ENCODE measurements at regions not wholly inside any gene's neighbourhood (a gene's known extent, or its start where the extent isn't known, plus 50 kb on each side); places are given as distances from the start of the nearest gene placed in this dataset.

- no peak overlapping the region for H3K4me3 ChIP-seq (ENCODE audit: low read length)
- H3K27me3 ChIP-seq (ENCODE audit: control insufficient read depth, insufficient read depth): no peaks in the 10 kb centered on the region
- H3K9me3 ChIP-seq (ENCODE audit: control insufficient read depth, low read length): no peaks in the 10 kb centered on the region
- H3K4me1 ChIP-seq (ENCODE audit: control insufficient read depth, insufficient read depth, low read length): no peaks in the 10 kb centered on the region
- intact Hi-C loops (cut with DNase I): no loop called here
- H3K27ac ChIP-seq (ENCODE audit: low read length): no peak overlapping the region
- ATAC-seq (no peak), DNase-seq (no peak)
- WGBS: 38% methylated on average over 2 of the region's 2 CpGs
Observed at GRCh38 chr16:76204249-76204648, 73.0 kb upstream of the CNTNAP4 start.

- no peak for DNase-seq
- intact Hi-C loops (cut with DNase I): no loop called here
- Histone ChIP-seq H3K4me3 (ENCODE audit: low read length) (no peak overlapping the region), H3K27ac (ENCODE audit: low read length) (no peak overlapping the region), H3K4me1 (ENCODE audit: control insufficient read depth, insufficient read depth, low read length) (no peaks in the 10 kb centered on the region), H3K9me3 (ENCODE audit: control insufficient read depth, low read length) (no peaks in the 10 kb centered on the region), H3K27me3 (ENCODE audit: control insufficient read depth, insufficient read depth) (no peaks in the 10 kb centered on the region)
- no peak for ATAC-seq
- 43% methylated on average over 3 of the region's 3 CpGs for WGBS
Observed at GRCh38 chr16:76207270-76207669, 69.9 kb upstream of the CNTNAP4 start.

GRCh38 chr16:76210157-76210556, 67.0 kb upstream of the CNTNAP4 start:
- ATAC-seq: no peak
- WGBS: 63% methylated on average over 5 of the region's 5 CpGs
- intact Hi-C loops (cut with DNase I): no loop called here

GRCh38 chr16:76213860-76214259, 63.3 kb upstream of the CNTNAP4 start:
- no peaks in the 10 kb centered on the region for H3K4me1 ChIP-seq (ENCODE audit: control insufficient read depth, insufficient read depth, low read length)
- no peak overlapping the region for H3K27ac ChIP-seq (ENCODE audit: low read length)
- no peaks in the 10 kb centered on the region for H3K27me3 ChIP-seq (ENCODE audit: control insufficient read depth, insufficient read depth)
- intact Hi-C loops (cut with DNase I): no loop called here
- no peak overlapping the region for H3K4me3 ChIP-seq (ENCODE audit: low read length)
- no peak for ATAC-seq
- no peak for DNase-seq
- no peaks in the 10 kb centered on the region for H3K9me3 ChIP-seq (ENCODE audit: control insufficient read depth, low read length)

More at GRCh38 chr16:76210157-76210556, 67.0 kb upstream of the CNTNAP4 start:
- no peak for DNase-seq
- no peak overlapping the region for H3K27ac ChIP-seq (ENCODE audit: low read length)
- H3K9me3 ChIP-seq (ENCODE audit: control insufficient read depth, low read length): no peaks in the 10 kb centered on the region
- no peak overlapping the region for H3K4me3 ChIP-seq (ENCODE audit: low read length)
- H3K4me1 ChIP-seq (ENCODE audit: control insufficient read depth, insufficient read depth, low read length): no peaks in the 10 kb centered on the region
- no peaks in the 10 kb centered on the region for H3K27me3 ChIP-seq (ENCODE audit: control insufficient read depth, insufficient read depth)

GRCh38 chr16:76214856-76215255, 62.3 kb upstream of the CNTNAP4 start:
- intact Hi-C loops (cut with DNase I): no loop called here
- Histone ChIP-seq H3K27me3 (ENCODE audit: control insufficient read depth, insufficient read depth) (no peaks in the 10 kb centered on the region), H3K9me3 (ENCODE audit: control insufficient read depth, low read length) (no peaks in the 10 kb centered on the region), H3K4me3 (ENCODE audit: low read length) (no peak overlapping the region), H3K4me1 (ENCODE audit: control insufficient read depth, insufficient read depth, low read length) (no peaks in the 10 kb centered on the region), H3K27ac (ENCODE audit: low read length) (no peak overlapping the region)
- no peak for DNase-seq
- WGBS: 31% methylated on average over 1 of the region's 1 CpG
- ATAC-seq: no peak

- no peaks in the 10 kb centered on the region for H3K4me1 ChIP-seq (ENCODE audit: control insufficient read depth, insufficient read depth, low read length)
- WGBS: 11% methylated on average over 3 of the region's 3 CpGs
Observed at GRCh38 chr16:76222087-76222486, 55.1 kb upstream of the CNTNAP4 start.

GRCh38 chr16:76222853-76223252, 54.3 kb upstream of the CNTNAP4 start:
- Histone ChIP-seq H3K4me3 (ENCODE audit: low read length) (no peak overlapping the region), H3K9me3 (ENCODE audit: control insufficient read depth, low read length) (no peaks in the 10 kb centered on the region), H3K4me1 (ENCODE audit: control insufficient read depth, insufficient read depth, low read length) (no peaks in the 10 kb centered on the region), H3K27ac (ENCODE audit: low read length) (no peak overlapping the region), H3K27me3 (ENCODE audit: control insufficient read depth, insufficient read depth) (no peaks in the 10 kb centered on the region)
- intact Hi-C loops (cut with DNase I): no loop called here
- ATAC-seq: no peak
- WGBS: 11% methylated on average over 2 of the region's 2 CpGs
- no peak for DNase-seq

More at GRCh38 chr16:76222087-76222486, 55.1 kb upstream of the CNTNAP4 start:
- Histone ChIP-seq H3K9me3 (ENCODE audit: control insufficient read depth, low read length) (no peaks in the 10 kb centered on the region), H3K27me3 (ENCODE audit: control insufficient read depth, insufficient read depth) (no peaks in the 10 kb centered on the region), H3K27ac (ENCODE audit: low read length) (no peak overlapping the region), H3K4me3 (ENCODE audit: low read length) (no peak overlapping the region)
- intact Hi-C loops (cut with DNase I): no loop called here
- ATAC-seq (no peak), DNase-seq (no peak)

- ATAC-seq (no peak), DNase-seq (no peak)
- Histone ChIP-seq H3K27me3 (ENCODE audit: control insufficient read depth, insufficient read depth) (no peaks in the 10 kb centered on the region), H3K4me3 (ENCODE audit: low read length) (no peak overlapping the region), H3K27ac (ENCODE audit: low read length) (no peak overlapping the region), H3K4me1 (ENCODE audit: control insufficient read depth, insufficient read depth, low read length) (no peaks in the 10 kb centered on the region), H3K9me3 (ENCODE audit: control insufficient read depth, low read length) (no peaks in the 10 kb centered on the region)
- WGBS: 84% methylated on average over 14 of the region's 14 CpGs
- intact Hi-C loops (cut with DNase I): no loop called here
Observed at GRCh38 chr16:76226011-76226410, 51.2 kb upstream of the CNTNAP4 start.

GRCh38 chr16:76226481-76226880, 50.7 kb upstream of the CNTNAP4 start:
- Histone ChIP-seq H3K9me3 (ENCODE audit: control insufficient read depth, low read length) (no peaks in the 10 kb centered on the region), H3K27ac (ENCODE audit: low read length) (no peak overlapping the region), H3K4me1 (ENCODE audit: control insufficient read depth, insufficient read depth, low read length) (no peaks in the 10 kb centered on the region), H3K27me3 (ENCODE audit: control insufficient read depth, insufficient read depth) (no peaks in the 10 kb centered on the region), H3K4me3 (ENCODE audit: low read length) (no peak overlapping the region)
- DNase-seq (no peak), ATAC-seq (no peak)
- 90% methylated on average over 3 of the region's 3 CpGs for WGBS
- intact Hi-C loops (cut with DNase I): no loop called here

Data from right cardiac atrium (tissue), 5 donors.